B cell (primary cell): ENCODE measurements at regions not wholly inside any gene's neighbourhood (a gene's known extent, or its start where the extent isn't known, plus 50 kb on each side); places are given as distances from the start of the nearest gene placed in this dataset.

Experiments
- ATAC-seq: fragments of 200-7000 bp; cut with Tn5 transposase; one replicate; pipeline ENCODE4 v1.10.0; 2021; ENCODE audit warnings: low read depth, mild to moderate bottlenecking, moderate number of reproducible peaks, moderate library complexity
- CTCF ChIA-PET: fragments of 350-600 bp; sonication (Branson Sonifier 250); formaldehyde crosslinking; loops from one replicate; lab custom pipeline; 2021; ENCODE audit warnings: antibody characterized with exemption, inconsistent platforms; lab: Charles Lee
- POLR2A ChIA-PET: fragments of 350-600 bp; sonication (Branson Sonifier 250); formaldehyde crosslinking; loops from one replicate; lab custom pipeline; 2021; ENCODE audit warnings: antibody characterized with exemption; lab: Charles Lee
- DNase-seq: peaks from one replicate; pipeline ENCODE4 v3.0.0; 2013
- H2AFZ ChIP-seq: 2 replicates; pipeline ENCODE4 v1.6.1; 2012; ENCODE audit warnings: mild to moderate bottlenecking, low read depth, low read length; ENCODE audit not compliant: insufficient read depth, poor library complexity, severe bottlenecking
- H3K27ac ChIP-seq, 2 donors: 1 replicate in 1 of 2; 2 replicates in 1 of 2; pipeline ENCODE4 v1.5.1; 2012 to 2013; ENCODE audit warnings: low read length in 2 of 2, mild to moderate bottlenecking in 2 of 2, moderate library complexity in 1 of 2
- H3K27me3 ChIP-seq, 4 experiments: fragments of 200-600 bp in 1 of 4; sonication (generic) in 1 of 4; replicated peaks in 1 of 4; 1 replicate in 2 of 4; 2 replicates in 2 of 4; pipeline versions ENCODE4 v1.6.1 to v1.7.0; 2013 to 2016; ENCODE audit warnings: low read length in 3 of 4, mild to moderate bottlenecking in 2 of 4, mixed read lengths in 1 of 4, moderate library complexity in 1 of 4; ENCODE audit not compliant: insufficient read depth in 4 of 4, control insufficient read depth in 3 of 4; ENCODE audit errors: control extremely low read depth in 1 of 4
- H3K36me3 ChIP-seq, 2 experiments: replicated peaks in 1 of 2; 1 replicate in 1 of 2; 2 replicates in 1 of 2; pipeline versions ENCODE4 v1.6.1 to v1.7.1; 2013; ENCODE audit warnings: low read length in 1 of 2; ENCODE audit not compliant: insufficient read depth in 2 of 2, control insufficient read depth in 1 of 2; ENCODE audit errors: control extremely low read depth in 1 of 2, extremely low read depth in 1 of 2
- H3K4me1 ChIP-seq, 2 donors: fragments of 200-600 bp in 1 of 2; sonication (generic) in 1 of 2; 1 replicate in 1 of 2; 2 replicates in 1 of 2; pipeline versions ENCODE4 v1.5.1 to v1.6.1; 2013 to 2017; ENCODE audit warnings: low read length in 2 of 2; ENCODE audit not compliant: control insufficient read depth in 2 of 2, insufficient read depth in 2 of 2
- H3K4me2 ChIP-seq: replicated peaks from 2 replicates; pipeline ENCODE3; 2012; ENCODE audit warnings: mild to moderate bottlenecking, low read depth, low read length; ENCODE audit not compliant: poor library complexity, severe bottlenecking
- H3K4me3 ChIP-seq, 5 experiments: fragments of 200-600 bp in 1 of 5; sonication (generic) in 1 of 5; 1 replicate in 3 of 5; 2 replicates in 2 of 5; pipeline versions ENCODE4 v1.5.1 to v1.7.0; 2011 to 2016; ENCODE audit warnings: low read length in 4 of 5, mild to moderate bottlenecking in 4 of 5, low read depth in 2 of 5, control low read depth in 1 of 5, moderate library complexity in 1 of 5; ENCODE audit not compliant: insufficient read depth in 1 of 5; ENCODE audit errors: control extremely low read depth in 1 of 5, extremely low read depth in 1 of 5
- H3K79me2 ChIP-seq: fragments of 200-600 bp; sonication (generic); one replicate; pipeline ENCODE4 v1.6.0; 2016; ENCODE audit warnings: low read length; ENCODE audit not compliant: control insufficient read depth, insufficient read depth
- H3K9ac ChIP-seq: fragments of 200-600 bp; sonication (generic); 2 replicates; pipeline ENCODE4 v1.6.1; 2017; ENCODE audit warnings: mild to moderate bottlenecking, low read length, moderate library complexity
- H3K9me3 ChIP-seq, 3 donors: one replicate each; pipeline versions ENCODE4 v1.6.1 to v1.7.1; 2013; ENCODE audit warnings: low read length in 2 of 3; ENCODE audit not compliant: control insufficient read depth in 2 of 3, insufficient read depth in 1 of 3; ENCODE audit errors: control extremely low read depth in 1 of 3
- H4K20me1 ChIP-seq: 2 replicates; pipeline ENCODE4 v1.6.0; 2012; ENCODE audit warnings: mild to moderate bottlenecking, low read length; ENCODE audit not compliant: insufficient read depth, control insufficient read depth, poor library complexity, severe bottlenecking
- H3K27ac Mint-ChIP-seq: one replicate; pipeline ENCODE4 v1.8.0; 2021; ENCODE audit warnings: mixed read lengths
- H3K27me3 Mint-ChIP-seq: one replicate; pipeline ENCODE4 v1.8.0; 2021; ENCODE audit warnings: mixed read lengths
- H3K4me1 Mint-ChIP-seq: one replicate; pipeline ENCODE4 v1.8.0; 2021; ENCODE audit warnings: mixed read lengths
- H3K4me3 Mint-ChIP-seq: one replicate; pipeline ENCODE4 v1.8.0; 2021; ENCODE audit warnings: mixed read lengths
- H3K9me3 Mint-ChIP-seq: one replicate; pipeline ENCODE4 v1.8.0; 2022; ENCODE audit warnings: mixed read lengths; ENCODE audit not compliant: insufficient read depth
- EZH2 ChIP-seq: IDR thresholded peaks from 2 replicates; pipeline ENCODE4 v1.6.1; 2012; ENCODE audit warnings: borderline replicate concordance, low read depth, mild to moderate bottlenecking, moderate library complexity, low read length; ENCODE audit not compliant: insufficient read depth, poor library complexity, severe bottlenecking
- WGBS: methylation state at CpG from one replicate; pipeline ENCODE4 v1.1.5; 2013; ENCODE audit warnings: missing lambda C conversion rate; ENCODE audit not compliant: insufficient coverage; 5-methylcytosine and 5-hydroxymethylcytosine counted together
- intact Hi-C: fragments of 100-400 bp; cut with micrococcal nuclease; formaldehyde crosslinking; loops from one replicate; pipeline ENCODE4 v1.10.0; 2022
- TF ChIP-seq, protein P1 (sequence below): fragments of 200-600 bp; IDR thresholded peaks from one replicate; pipeline ENCODE4 v1.8.0; 2022; ENCODE audit warnings: antibody characterized with exemption, mild to moderate bottlenecking

GRCh38 chr7:96869538-96869937 lies 135.8 kb upstream of the DLX6 start:
- Histone ChIP-seq H2AFZ (no peak overlapping the region), H3K4me3 (no peak overlapping the region), H3K4me1 (no peaks in the 10 kb centered on the region), H3K27ac (no peak overlapping the region), H3K36me3 (no peaks in the 10 kb centered on the region), H3K79me2 (no peaks in the 10 kb centered on the region), H3K4me2 (no peak overlapping the region), H3K9me3 (no peaks in the 10 kb centered on the region), H3K9ac (no peak overlapping the region), H4K20me1 (no peaks in the 10 kb centered on the region), H3K27me3 (no peaks in the 10 kb centered on the region)
- peaks cover 9% of the 10 kb centered on the region for H3K27me3 Mint-ChIP-seq
- H3K9me3 Mint-ChIP-seq, result no peaks in the 10 kb centered on the region
- no peak overlapping the region for H3K4me3 Mint-ChIP-seq
- ChIA-PET CTCF (no interaction called here), POLR2A (no interaction called here)
- ATAC-seq (no peak), DNase-seq (no peak)
- H3K27ac Mint-ChIP-seq, result no peak overlapping the region
- intact Hi-C loops, result no loop called here
- H3K4me1 Mint-ChIP-seq, result no peaks in the 10 kb centered on the region
- WGBS, result no CpG with 5 or more reads among the region's 2 CpGs
- no peak for TF ChIP-seq EZH2
- TF ChIP-seq, protein P1, sequence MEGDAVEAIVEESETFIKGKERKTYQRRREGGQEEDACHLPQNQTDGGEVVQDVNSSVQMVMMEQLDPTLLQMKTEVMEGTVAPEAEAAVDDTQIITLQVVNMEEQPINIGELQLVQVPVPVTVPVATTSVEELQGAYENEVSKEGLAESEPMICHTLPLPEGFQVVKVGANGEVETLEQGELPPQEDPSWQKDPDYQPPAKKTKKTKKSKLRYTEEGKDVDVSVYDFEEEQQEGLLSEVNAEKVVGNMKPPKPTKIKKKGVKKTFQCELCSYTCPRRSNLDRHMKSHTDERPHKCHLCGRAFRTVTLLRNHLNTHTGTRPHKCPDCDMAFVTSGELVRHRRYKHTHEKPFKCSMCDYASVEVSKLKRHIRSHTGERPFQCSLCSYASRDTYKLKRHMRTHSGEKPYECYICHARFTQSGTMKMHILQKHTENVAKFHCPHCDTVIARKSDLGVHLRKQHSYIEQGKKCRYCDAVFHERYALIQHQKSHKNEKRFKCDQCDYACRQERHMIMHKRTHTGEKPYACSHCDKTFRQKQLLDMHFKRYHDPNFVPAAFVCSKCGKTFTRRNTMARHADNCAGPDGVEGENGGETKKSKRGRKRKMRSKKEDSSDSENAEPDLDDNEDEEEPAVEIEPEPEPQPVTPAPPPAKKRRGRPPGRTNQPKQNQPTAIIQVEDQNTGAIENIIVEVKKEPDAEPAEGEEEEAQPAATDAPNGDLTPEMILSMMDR, result no peak

GRCh38 chr7:96870185-96870584 lies 135.2 kb upstream of the DLX6 start:
- no peak overlapping the region for H3K27ac ChIP-seq
- H3K4me2 ChIP-seq, result no peak overlapping the region
- H3K4me3 ChIP-seq, result no peak overlapping the region
- ChIA-PET CTCF (no interaction called here), POLR2A (no interaction called here)
- Mint-ChIP-seq H3K4me3 (no peak overlapping the region), H3K27me3 (peaks cover 9% of the 10 kb centered on the region), H3K9me3 (no peaks in the 10 kb centered on the region), H3K27ac (no peak overlapping the region), H3K4me1 (no peaks in the 10 kb centered on the region)
- ATAC-seq, result no peak
- H3K4me1 ChIP-seq, result no peaks in the 10 kb centered on the region
- DNase-seq, result no peak
- no peaks in the 10 kb centered on the region for H3K79me2 ChIP-seq
- no peaks in the 10 kb centered on the region for H3K27me3 ChIP-seq
- intact Hi-C loops, result no loop called here
- TF ChIP-seq EZH2, result no peak
- TF ChIP-seq, protein P1, result no peak
- no peak overlapping the region for H3K9ac ChIP-seq
- WGBS, result no CpG with 5 or more reads among the region's 2 CpGs
- no peak overlapping the region for H2AFZ ChIP-seq
- no peaks in the 10 kb centered on the region for H3K36me3 ChIP-seq
- no peaks in the 10 kb centered on the region for H3K9me3 ChIP-seq
- H4K20me1 ChIP-seq, result no peaks in the 10 kb centered on the region
